ENCODE measurements at regions not wholly inside any gene's neighbourhood (a gene's known extent, or its start where the extent isn't known, plus 50 kb on each side); places are given as distances from the start of the nearest gene placed in this dataset.

DNA sequence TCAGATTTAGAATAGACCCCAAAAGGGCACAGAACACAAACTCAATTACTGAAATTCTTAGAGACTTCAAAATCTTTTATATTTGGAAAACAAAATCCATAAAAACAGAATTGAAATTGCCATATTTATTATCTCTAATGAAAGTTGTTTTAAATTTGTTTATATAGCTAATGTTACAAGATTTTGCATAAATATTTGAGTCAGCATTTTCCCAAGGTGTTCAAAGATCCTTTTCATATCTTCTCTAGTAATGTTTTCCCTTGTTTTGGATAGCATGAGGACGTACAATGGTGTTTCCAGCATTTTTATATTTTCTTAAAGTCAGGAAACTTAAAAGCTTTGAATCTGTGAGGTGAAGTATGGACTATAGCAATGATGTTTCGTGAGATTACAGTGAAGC lies 235.2 kb upstream of the EPHA7 start:
- H3K4me2 ChIP-seq (ENCODE audit: low read length): no peak overlapping the region
- H3K4me3 ChIP-seq (ENCODE audit: low read length): no peak overlapping the region

DNA sequence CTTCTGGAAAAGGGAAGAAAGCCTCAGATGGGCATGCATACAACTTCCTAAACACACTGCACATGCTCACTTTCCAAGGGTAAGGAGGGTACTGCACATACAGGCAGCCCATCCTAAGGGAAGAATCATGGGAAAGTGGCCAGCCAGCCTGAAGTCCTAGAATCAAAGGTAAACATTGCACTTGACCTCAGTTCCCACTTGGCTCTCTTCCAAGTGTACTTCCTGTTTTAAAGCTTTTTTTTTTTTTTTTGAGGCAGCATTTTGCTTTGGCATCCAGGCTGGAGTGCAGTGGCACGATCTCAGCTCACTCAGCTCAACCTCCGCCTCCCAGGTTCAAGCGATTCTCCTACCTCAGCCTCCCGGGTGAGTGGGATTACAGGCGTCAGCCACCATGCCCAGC lies 225.3 kb upstream of the EPHA7 start:
- Histone ChIP-seq H3F3A (ENCODE audit: insufficient read depth, low read length, poor library complexity, severe bottlenecking) (no peaks in the 10 kb centered on the region), H3K4me2 (ENCODE audit: low read length) (no peak overlapping the region), H3K27me3 (ENCODE audit: insufficient read depth, low read depth, low read length) (no peaks in the 10 kb centered on the region), H3K36me3 (ENCODE audit: insufficient read depth, low read length) (no peaks in the 10 kb centered on the region), H3K9ac (ENCODE audit: low read length) (no peak overlapping the region), H3K4me3 (ENCODE audit: low read length) (no peak overlapping the region), H3K27ac (ENCODE audit: low read length) (no peak overlapping the region), H3K9me3 (ENCODE audit: low read length) (no peaks in the 10 kb centered on the region), H4K20me1 (ENCODE audit: insufficient read depth) (no peaks in the 10 kb centered on the region), H3K79me2 (replicated peaks; ENCODE audit: insufficient read depth, low read length) (no peaks in the 10 kb centered on the region), H2AFZ (ENCODE audit: low read depth, low read length) (no peak overlapping the region), H3K9me2 (ENCODE audit: insufficient read depth, low read length) (no peaks in the 10 kb centered on the region)
- TF ChIP-seq CTCF (IDR thresholded peaks at IDR 0.05; ENCODE audit: poor library complexity, severe bottlenecking) (no peak), MXI1 (conservative IDR thresholded peaks at IDR 0.05; ENCODE audit: poor library complexity, severe bottlenecking) (no peak), EZH2 (IDR thresholded peaks at IDR 0.05; ENCODE audit: borderline replicate concordance, insufficient read depth, low read length, poor library complexity, severe bottlenecking) (no peak), EP300 (conservative IDR thresholded peaks at IDR 0.05; ENCODE audit: poor library complexity, severe bottlenecking) (no peak), TAF1 (IDR thresholded peaks at IDR 0.05; ENCODE audit: low read depth) (no peak), RAD21 (conservative IDR thresholded peaks at IDR 0.05) (no peak), SMC3 (conservative IDR thresholded peaks at IDR 0.05; ENCODE audit: poor library complexity) (no peak), POLR2AphosphoS5 (IDR thresholded peaks at IDR 0.05) (no peak)
- TF ChIP-seq, protein P1, sequence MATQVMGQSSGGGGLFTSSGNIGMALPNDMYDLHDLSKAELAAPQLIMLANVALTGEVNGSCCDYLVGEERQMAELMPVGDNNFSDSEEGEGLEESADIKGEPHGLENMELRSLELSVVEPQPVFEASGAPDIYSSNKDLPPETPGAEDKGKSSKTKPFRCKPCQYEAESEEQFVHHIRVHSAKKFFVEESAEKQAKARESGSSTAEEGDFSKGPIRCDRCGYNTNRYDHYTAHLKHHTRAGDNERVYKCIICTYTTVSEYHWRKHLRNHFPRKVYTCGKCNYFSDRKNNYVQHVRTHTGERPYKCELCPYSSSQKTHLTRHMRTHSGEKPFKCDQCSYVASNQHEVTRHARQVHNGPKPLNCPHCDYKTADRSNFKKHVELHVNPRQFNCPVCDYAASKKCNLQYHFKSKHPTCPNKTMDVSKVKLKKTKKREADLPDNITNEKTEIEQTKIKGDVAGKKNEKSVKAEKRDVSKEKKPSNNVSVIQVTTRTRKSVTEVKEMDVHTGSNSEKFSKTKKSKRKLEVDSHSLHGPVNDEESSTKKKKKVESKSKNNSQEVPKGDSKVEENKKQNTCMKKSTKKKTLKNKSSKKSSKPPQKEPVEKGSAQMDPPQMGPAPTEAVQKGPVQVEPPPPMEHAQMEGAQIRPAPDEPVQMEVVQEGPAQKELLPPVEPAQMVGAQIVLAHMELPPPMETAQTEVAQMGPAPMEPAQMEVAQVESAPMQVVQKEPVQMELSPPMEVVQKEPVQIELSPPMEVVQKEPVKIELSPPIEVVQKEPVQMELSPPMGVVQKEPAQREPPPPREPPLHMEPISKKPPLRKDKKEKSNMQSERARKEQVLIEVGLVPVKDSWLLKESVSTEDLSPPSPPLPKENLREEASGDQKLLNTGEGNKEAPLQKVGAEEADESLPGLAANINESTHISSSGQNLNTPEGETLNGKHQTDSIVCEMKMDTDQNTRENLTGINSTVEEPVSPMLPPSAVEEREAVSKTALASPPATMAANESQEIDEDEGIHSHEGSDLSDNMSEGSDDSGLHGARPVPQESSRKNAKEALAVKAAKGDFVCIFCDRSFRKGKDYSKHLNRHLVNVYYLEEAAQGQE (IDR thresholded peaks at IDR 0.05; ENCODE audit: borderline replicate concordance): no peak

More for the DNA sequence above, 235.2 kb upstream of the EPHA7 start:
- H3K27me3 ChIP-seq (ENCODE audit: insufficient read depth, low read depth, low read length): no peaks in the 10 kb centered on the region
- H3K9ac ChIP-seq (ENCODE audit: low read length): no peak overlapping the region
- H3F3A ChIP-seq (ENCODE audit: insufficient read depth, low read length, poor library complexity, severe bottlenecking): no peaks in the 10 kb centered on the region
- H4K20me1 ChIP-seq (ENCODE audit: insufficient read depth): no peaks in the 10 kb centered on the region
- H3K27ac ChIP-seq (ENCODE audit: low read length): no peak overlapping the region
- no peaks in the 10 kb centered on the region for H3K9me2 ChIP-seq (ENCODE audit: insufficient read depth, low read length)
- TF ChIP-seq SMC3 (conservative IDR thresholded peaks at IDR 0.05; ENCODE audit: poor library complexity): no peak
- TF ChIP-seq, protein P1 (IDR thresholded peaks at IDR 0.05; ENCODE audit: borderline replicate concordance): no peak
- TF ChIP-seq EZH2 (IDR thresholded peaks at IDR 0.05; ENCODE audit: borderline replicate concordance, insufficient read depth, low read length, poor library complexity, severe bottlenecking): no peak
- no peak for TF ChIP-seq TAF1 (IDR thresholded peaks at IDR 0.05; ENCODE audit: low read depth)
- no peak for TF ChIP-seq EP300 (conservative IDR thresholded peaks at IDR 0.05; ENCODE audit: poor library complexity, severe bottlenecking)
- no peak for TF ChIP-seq CTCF (IDR thresholded peaks at IDR 0.05; ENCODE audit: poor library complexity, severe bottlenecking)
- no peak for TF ChIP-seq POLR2AphosphoS5 (IDR thresholded peaks at IDR 0.05)
- TF ChIP-seq RAD21 (conservative IDR thresholded peaks at IDR 0.05): no peak
- no peak for TF ChIP-seq MXI1 (conservative IDR thresholded peaks at IDR 0.05; ENCODE audit: poor library complexity, severe bottlenecking)
- H3K9me3 ChIP-seq (ENCODE audit: low read length): no peaks in the 10 kb centered on the region
- H2AFZ ChIP-seq (ENCODE audit: low read depth, low read length): no peak overlapping the region
- no peaks in the 10 kb centered on the region for H3K36me3 ChIP-seq (ENCODE audit: insufficient read depth, low read length)
- H3K79me2 ChIP-seq (replicated peaks; ENCODE audit: insufficient read depth, low read length): no peaks in the 10 kb centered on the region

Data from neural cell (in vitro differentiated cells).